ENCODE measurements at regions not wholly inside any gene's neighbourhood (a gene's known extent, or its start where the extent isn't known, plus 50 kb on each side); places are given as distances from the start of the nearest gene placed in this dataset.
"Not testable (repeated sequence)": the region's sequence is repeated elsewhere in the genome, so short reads cannot be mapped to it uniquely, and the experiment has no call there.

DNA sequence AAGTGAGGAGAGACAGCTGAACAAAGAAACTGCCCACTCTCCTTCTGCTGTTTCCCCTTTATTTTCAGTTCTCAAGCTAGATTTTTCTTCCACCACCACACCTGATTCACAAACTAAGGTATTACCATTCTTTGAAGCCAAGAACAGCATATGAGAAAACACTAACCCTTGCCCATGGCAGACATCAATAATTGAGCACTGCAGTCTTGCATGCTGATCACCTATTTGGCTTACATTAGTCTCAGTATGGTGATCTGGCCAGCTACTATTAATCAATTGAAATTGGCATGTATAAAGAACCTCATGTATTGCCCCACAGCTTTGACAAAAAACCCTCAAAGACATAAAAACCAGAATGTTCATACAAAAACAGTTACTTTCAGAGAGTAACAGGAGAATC, 166.3 kb downstream of the SAMD5 start:
- no peak for DNase-seq

DNA sequence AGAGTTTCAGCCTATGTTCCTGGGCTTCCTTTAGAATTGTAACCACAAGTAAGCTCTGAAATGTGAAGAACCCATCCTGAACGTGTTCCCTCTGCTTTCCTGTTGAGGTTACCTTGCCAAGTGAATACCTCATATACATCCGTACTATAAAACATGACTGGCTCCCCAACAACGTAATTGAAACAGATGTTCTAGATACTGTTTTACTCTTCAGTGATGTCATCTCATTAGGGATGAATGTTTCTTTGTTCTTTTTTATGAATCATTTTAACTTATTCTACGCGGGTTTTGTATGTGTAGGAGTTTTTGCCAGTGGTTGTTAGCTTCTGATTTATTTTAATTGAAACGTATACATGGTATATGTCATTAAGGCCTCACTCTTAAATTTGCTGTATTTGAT, 166.8 kb downstream of the SAMD5 start:
- no peak for DNase-seq

DNA sequence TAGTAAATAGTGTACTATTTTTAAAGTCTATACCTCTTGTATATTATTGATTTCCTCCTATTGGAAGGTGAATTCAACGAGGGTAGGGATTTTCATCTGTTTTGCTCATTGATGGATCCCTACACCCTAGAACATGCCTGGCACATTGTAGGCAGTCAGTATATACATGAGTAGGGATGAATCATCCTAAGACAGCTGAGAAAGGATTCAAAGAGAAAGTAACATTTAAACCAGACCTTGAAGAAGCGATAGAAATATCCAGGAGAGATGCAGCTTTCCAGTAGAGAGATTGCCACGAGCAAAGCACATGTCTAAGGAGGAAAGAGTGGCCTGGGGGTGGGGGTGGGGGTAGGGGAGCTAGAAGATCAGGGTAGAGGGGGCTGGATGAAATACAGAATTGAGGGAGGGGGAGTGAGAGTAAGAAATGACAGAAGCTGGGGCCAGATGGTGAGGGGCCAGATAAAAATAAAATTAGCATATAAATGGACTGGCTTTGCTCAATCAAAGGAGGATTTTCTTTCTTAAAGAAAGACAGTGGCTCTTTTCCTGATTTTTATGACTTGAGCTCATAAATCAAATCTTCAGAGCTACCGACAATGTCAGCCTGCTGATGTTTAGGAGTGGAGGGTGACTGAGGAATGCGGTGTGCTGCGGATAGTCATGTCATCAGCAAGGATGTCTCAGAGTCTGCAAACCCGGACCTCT, 168.2 kb downstream of the SAMD5 start:
- no peak for DNase-seq

DNA sequence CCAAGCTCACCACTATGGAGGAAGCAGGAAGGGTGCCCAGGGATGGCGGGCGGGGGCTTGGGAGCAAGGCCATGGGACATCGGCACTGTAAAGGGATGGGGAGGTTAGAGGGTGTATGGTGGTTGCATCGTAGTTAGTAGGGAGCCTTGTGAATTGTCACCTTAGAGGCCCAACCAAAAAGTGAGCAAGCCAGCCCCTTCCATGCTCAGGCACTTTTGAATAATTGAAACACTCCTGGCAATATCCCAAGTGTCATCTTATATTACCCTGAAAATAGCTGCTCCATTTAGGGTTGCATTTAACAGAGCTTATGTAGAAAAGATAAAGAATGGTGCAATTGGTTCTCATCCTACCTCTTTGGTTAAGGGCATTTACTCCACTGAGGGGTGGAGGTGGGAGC, 169.2 kb downstream of the SAMD5 start:
- no peak for DNase-seq

DNA sequence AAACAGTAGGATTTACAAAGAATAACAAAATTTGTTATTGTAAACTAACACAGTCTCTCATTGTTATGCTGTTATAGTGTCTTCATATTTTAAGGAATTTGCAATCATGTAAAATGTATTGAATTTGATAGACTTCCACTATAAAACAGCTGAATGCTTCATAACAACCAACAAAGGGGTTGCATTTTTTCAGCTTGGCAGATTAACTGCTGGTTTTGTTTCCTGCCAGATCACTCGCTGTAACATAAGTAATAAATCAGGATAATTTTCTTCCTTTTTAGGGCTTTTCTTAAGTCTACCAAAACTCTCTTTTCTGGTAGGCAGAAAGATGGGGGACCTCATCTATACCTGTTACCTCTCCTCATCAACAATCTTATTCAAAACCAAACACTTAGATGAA, 169.8 kb downstream of the SAMD5 start:
- no peak for DNase-seq

DNA sequence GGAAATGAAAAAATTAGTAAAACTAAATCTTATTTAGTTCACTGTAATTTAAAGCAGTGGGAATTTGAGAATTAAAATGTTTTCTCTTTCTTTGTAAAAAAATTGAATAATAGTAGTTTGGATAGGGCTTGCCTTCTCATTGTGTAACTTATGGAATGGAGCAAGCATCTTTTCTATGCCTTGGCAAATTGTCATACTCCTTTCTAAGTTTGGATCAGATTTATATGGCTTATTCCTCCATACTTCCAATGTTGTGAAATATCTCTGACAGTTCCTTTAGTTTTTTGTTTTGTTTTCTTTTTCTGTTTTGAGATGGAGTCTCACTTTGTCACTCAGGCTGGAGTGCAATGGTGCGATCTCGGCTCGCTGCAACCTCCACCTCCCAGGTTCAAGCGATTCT, 176.4 kb downstream of the SAMD5 start:
- no peak for DNase-seq

DNA sequence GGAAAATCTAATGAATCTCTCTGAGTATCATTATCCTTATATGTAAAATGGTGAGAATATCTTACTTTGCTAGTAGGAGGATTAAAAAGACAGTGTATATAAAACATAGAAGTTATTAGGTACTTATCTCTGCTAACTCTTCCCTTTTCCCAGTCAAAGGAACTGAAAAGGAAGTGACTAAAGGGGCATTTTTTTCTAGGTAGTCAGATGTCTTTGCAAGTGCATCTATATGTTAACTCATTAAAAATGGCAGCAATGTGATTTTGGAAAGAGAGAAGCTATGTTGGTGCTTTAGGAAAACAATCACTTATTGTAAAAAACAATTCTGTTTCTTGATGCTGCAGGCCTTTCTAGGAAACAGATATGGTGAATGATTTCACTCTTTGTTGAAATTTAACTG, 180.9 kb downstream of the SAMD5 start:
- DNase-seq: no peak

DNA sequence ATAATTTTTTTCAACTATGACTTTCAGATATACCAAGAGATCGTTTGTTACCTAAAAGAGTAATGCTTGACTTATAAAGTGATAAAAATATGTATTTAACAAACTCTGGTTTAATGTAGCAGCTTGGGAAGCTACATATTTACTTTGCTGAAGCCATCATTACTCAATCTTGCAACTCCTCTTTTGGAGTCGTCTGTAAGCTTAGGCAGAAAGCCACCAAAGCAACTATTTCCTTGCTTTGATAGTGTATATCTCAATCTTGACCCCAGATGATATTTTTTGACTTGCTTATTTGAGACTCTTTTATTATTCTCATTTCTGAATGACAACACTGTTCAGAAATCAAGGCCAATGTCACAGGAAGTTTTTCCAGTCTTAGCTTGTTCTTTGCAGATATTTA, 183.0 kb downstream of the SAMD5 start:
- DNase-seq: no peak

DNA sequence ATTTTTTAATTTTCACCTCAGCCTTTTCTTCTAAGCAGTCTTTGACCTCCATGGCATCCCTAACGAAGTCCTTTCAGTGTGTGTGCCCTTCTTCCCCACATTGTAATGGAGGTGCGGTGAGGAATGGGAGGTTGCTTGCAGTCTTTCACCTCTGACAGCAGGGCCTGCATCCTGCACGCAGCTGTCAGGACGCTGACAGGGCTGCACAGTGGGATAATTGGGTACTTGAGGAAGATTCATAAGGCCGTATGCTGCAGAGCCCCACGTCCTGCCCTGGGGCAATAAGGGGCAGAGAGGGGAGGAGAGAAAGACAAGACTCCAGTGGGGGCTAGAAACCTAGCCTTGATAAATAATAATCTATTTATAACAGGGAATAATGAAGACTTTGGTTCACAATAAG, 184.7 kb downstream of the SAMD5 start:
- no peak for DNase-seq

DNA sequence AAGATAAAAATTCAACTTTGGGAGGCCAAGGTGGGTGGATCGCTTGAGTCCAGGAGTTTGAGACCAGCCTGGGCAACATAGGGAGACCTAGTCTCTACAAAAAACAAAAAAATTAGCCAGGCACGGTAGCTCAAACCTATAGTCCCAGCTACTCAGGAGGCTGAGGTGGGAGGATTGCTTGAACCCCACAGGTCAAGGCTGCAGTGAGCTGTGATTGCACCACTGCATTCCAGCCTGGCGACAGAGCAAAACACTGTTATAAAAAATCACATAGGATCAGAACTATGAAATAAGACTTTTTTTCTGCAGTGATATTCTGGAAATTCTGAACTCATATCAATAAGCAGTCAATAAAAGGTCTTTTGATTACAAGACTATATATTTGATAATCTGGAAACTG, 186.1 kb downstream of the SAMD5 start:
- not testable (repeated sequence) for DNase-seq

DNA sequence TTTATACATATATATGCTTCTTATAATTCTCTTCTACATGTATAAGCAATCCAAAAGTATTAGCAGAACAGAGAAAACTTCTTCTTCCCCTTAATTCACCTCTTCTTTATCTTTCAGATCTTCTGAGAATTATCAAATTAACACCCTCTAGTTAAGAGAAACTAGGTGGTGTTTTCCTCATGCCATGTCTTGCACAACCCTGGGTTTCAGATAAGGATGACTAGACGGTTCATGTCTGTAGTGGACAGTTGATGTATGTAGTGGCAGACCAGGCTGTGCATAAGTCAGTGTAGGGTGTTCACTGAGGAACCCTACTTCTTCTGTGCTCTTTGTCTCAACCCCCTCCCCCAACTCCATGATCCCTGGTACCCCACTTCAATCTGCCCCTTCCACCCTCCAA, 187.3 kb downstream of the SAMD5 start:
- no peak for DNase-seq

DNA sequence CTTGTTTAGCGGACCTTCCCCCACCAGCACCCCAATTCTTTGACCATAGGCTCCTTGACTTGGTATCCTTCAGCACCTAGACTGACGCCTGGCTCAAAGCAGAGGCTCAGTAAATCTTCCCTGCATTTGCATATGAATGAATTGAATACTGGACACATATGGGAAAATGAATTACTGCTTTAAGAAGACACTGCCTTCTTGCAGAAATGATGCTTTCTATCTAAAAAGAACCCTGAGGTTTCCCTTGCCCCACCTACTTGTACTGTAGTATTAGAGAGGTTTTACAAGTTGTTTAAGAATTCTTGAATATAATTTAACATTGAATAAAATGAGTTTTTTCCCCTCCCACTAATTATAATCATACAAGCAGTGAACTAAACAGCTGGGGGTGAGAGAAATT, 190.7 kb downstream of the SAMD5 start:
- no peak for DNase-seq

DNA sequence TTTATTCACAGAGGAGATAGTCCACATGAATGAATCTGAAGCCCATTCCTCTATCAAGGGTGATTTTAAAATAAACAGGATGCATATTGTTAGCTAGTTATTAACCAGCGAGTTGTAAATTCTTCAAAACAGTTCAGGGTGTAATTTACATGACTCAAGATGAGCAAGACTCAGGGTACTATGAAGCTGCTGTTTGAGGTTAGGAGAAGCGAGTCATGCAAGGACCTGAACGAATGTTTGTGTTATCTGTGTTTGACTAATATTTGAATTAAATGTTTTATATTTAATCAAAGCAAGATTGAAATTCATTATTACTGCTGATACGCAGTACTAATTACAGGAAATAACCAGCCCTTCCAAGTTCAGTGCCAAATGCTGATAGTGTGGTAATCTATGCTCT, 191.1 kb downstream of the SAMD5 start:
- DNase-seq: no peak

DNA sequence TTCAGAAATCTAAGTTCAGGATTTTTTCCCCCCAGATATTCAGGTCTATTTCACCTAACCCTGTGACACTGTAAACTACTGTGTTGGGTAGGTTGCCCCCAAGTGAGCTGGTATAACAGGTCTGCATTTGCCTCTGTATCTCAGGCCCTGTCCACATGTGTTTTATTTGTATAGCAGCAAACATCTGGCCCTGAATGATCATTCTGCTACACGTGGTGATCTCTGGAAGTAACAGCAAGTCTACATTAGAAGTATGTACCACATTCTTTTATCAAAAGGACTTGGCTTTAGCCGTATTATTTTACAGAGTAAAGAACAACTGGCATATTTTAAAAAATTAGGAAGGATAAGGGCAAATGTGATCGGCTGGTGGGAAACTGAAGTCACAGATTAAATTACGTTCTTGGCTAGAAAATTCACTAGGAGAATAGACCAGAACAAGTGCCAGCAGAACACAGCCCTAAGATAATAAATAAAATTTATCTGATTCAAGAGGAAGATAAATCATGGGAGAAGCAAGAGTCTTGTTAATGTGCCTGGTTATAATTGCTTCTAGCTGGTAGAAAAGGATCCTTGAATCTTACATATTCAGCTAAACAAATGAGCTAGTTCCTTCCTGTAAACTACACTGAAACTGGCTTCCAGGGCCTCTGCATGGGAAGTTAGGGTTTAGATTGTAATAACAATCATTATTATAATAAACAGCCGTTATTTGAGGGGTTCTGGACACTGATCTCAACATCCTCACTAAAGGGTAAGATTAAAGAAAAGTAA, 192.1 kb downstream of the SAMD5 start:
- no peak for DNase-seq

DNA sequence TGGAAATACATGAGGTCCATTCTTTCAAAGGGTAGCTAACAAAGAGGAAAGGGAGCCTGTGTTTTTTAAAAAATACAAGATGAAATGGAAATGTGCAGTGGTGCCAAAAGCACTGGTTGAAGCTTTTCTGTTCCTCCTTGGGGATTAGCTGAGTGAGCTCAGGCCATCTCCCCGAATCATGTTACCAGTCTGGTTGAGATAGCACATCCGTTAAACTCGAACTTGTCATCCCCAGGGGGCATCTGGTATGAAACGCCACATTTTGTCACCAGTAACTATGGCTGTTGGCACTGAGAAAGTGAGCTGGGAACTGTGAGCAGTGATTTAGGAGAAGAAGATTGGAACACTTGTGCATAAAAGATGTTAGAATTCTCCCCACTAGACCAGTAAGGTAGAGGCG, 196.2 kb downstream of the SAMD5 start:
- no peak for DNase-seq

DNA sequence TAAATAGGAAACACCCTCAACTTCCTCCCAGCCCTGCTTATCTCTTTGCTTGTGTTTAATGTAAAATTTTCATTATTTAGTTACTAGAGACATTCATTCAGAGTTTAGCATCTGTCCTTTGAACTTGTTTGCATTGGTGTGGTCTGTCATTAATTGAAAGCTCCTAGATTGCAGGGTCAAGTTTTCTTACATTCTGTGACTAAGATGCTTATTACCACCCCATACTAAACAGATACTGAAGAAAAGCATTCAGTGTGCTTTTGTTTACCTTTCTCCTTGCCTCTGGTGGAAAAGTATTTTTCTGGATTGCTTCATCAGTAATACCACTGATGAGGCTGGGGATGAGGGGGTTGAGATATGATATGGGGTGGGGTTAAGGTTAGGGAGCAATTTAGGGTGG, 199.0 kb downstream of the SAMD5 start:
- no peak for DNase-seq

DNA sequence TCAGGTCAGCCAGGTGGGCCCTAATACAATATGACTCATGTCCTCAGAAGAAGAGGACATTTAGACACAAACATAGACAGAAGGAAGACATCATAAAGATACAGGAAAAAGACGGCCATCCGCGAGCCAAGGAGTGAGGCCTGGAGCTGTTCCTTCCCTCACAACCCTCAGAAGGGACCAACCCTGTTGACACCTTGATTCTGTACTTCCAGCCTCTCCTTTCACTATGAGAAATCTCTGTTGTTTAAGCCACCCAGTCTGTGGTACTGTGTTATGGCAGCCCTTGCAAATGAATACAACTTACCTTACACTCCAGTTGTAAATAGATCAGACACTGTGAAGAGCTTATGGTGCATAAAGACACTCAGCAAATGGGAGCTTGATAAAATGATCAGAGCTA, 199.7 kb downstream of the SAMD5 start:
- DNase-seq: no peak

DNA sequence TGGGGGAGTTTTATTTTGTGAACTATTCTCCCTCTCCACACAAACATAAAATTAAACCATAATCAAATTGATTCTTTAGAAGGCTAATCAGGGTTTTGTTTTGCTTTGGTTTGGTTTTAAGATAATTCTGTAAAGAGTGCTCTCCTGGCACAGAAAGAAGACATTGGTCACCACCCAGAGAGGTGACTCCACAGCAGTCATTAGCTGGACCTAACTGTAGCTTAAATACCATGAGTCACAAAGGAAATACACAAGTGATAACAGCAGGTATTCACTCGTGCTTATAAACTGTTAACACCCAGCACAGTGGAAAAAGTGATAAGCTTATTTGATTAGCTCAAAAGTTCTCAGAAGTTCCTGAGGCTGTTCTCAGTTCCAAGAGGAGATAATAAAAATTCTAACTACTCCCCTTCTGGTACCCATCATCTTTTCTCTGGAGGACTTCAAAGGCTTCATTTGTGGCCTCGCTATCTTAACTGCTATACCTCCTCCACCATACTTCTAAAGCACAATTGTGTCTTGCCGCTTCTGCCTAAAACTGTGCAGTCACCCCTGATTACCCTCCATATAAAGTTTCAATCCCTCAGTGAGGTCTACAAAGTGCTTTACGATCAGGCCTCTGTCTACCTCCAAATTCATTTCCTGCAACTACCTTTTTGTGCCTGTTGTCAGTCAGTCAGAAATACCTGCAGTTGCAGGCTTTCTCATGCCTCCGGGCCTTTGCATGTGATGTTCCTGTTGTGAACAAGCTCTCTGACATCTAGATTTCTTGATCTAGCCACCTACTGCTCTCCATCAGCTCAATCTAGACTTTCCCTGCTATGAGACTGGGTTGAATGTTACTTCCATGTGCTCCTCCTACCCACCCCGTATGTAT, 201.1 kb downstream of the SAMD5 start:
- no peak for DNase-seq

DNA sequence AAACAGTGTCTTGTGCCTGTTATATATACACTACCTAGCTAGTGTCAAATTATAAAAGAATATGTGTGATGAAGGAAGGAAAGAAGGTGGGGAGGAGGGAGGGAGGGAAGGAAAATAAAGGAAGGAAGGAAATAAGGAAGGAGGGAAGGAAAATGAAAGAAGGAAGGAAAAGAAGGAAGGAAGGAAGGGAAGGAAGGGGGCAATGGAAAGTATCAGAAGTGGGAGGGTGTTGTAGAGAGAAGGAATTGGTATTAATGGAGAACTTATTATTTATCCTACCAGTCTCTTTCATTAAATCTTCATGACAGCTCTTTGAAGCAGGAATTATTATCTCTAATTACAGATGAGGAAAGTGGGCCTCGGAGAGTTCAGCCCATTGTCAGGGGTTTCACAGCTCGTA, 202.4 kb downstream of the SAMD5 start:
- DNase-seq: no peak

DNA sequence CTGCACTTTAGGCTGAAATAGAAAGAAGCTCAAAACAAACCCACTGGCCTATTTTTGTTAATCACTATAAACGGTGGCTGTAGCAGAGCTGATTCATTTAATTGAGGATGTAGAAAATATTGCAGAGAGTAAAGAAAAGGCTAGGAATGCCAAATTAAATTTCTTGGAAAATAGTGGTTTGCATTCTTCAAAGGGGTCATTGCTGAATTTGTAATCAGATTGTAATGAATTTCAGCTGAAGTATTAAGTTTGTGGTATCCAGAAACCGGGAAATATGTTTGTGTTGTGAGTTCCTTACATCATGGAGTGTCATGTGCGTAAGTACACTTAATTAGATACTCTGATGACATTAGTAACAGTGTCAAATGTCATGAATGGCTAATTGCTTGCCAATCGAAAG, 203.0 kb downstream of the SAMD5 start:
- no peak for DNase-seq

DNA sequence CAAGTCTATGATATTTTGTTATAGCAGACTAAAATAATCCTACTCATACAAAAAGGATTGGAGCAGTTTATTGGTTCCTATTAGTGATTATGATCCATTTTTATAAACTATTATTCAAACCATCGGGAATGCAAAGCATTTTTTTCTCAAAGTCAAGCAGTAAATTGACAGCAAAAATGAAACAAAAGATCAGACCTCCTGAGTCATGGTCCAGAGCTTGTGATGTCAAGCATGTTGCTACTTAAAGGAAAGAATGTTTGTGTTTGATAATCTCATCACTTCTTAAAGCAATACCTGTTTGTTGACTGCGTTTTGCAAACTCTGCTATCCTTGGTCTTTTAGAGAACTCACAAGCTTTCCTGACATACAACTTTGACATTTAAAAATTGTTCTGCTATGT, 204.4 kb downstream of the SAMD5 start:
- no peak for DNase-seq

DNA sequence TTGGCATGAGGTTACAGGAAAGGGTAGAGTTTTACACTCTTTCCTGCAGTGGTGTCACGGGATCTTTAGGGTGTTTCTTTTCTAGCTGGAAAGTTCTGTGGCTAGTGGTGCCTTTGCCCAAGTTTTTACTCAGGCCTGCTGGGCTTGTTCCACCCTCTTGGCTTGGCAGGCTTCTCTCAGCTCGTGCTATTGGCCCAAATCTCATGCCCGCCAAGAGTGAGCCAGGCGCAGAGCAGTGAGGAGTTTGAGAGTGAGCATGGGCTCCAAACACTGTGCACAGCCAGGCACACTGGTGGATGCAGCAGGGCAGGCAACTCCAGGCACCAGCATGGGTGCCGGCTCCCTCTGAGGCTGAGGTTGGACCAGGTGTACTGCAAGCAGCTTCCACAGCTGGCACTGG, 206.5 kb downstream of the SAMD5 start:
- DNase-seq: no peak

DNA sequence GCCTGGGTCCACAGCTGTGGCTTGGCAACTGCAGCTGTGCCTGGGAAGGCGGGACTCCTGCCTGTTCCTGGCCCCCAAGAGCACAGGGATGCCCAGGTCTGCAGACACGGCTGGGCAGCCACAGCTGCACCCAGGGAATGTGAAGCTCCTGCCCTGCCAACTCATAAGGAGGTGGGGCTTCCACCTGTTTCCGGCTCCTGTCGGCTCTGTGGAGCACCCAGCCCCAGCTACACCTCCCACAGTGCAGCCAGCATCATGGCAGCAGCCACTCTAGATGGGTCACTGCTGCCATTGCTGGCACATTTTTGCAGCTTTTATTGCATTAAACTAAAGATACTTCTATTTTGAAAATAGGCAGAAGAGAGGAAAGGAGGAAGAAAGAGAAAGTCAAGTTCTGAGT, 207.9 kb downstream of the SAMD5 start:
- no peak for DNase-seq

DNA sequence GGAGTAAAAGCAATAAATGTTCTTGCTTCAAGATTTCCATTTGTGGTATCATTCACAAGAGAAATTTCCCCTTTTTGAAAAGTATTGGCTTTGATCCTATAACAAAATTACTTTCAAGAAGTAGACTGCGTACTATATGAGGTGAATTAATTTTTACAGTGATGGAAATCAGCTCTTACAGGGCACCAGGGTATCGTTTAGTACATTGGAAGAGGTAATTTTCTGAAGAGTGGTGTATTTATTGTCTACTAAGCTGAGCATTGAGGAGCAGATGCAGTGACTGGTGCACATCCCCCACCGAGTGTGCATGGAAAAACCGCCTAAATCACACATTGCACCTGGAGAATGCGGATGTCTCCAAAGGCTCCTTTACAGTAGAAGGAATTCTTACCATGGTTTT, 209.5 kb downstream of the SAMD5 start:
- no peak for DNase-seq

All from CD4-positive, alpha-beta T cell treated with Interleukin-15 for 1 hour (primary cell).